ENCODE measurements at regions not wholly inside any gene's neighbourhood (a gene's known extent, or its start where the extent isn't known, plus 50 kb on each side); places are given as distances from the start of the nearest gene placed in this dataset.
"Not testable (repeated sequence)": the region's sequence is repeated elsewhere in the genome, so short reads cannot be mapped to it uniquely, and the experiment has no call there.

DNA sequence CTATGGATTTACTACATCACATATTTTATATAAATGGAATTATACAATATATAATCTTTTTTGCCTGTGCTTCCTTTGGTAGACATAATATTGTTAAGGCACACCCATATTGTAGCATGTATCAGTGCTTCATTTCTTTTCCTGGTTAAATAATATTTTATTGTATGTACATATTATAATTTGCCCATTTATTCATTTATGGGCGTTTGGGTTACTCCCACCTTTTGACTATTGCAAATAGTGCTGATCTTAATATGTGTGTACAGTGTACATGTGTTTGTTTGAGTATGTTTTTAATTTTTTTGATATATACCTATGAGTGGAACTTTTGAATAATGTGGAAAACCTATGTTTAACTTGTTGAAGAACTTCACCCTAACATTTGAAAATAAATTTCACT is 804.2 kb downstream of the DHX35 start:
- no peak for DNase-seq (ENCODE audit: low spot score)

- no peak for DNase-seq (ENCODE audit: low spot score)
Observed at GRCh38 chr20:39762716-39763115, 800.6 kb downstream of the DHX35 start.

GRCh38 chr20:39758876-39759275 is 796.7 kb downstream of the DHX35 start:
- no peak for DNase-seq (ENCODE audit: low spot score)

GRCh38 chr20:39756828-39757227 is 794.7 kb downstream of the DHX35 start:
- no peak for DNase-seq (ENCODE audit: low spot score)

- DNase-seq (ENCODE audit: low spot score) = no peak
Observed at GRCh38 chr20:39756369-39756768, 794.2 kb downstream of the DHX35 start.

DNA sequence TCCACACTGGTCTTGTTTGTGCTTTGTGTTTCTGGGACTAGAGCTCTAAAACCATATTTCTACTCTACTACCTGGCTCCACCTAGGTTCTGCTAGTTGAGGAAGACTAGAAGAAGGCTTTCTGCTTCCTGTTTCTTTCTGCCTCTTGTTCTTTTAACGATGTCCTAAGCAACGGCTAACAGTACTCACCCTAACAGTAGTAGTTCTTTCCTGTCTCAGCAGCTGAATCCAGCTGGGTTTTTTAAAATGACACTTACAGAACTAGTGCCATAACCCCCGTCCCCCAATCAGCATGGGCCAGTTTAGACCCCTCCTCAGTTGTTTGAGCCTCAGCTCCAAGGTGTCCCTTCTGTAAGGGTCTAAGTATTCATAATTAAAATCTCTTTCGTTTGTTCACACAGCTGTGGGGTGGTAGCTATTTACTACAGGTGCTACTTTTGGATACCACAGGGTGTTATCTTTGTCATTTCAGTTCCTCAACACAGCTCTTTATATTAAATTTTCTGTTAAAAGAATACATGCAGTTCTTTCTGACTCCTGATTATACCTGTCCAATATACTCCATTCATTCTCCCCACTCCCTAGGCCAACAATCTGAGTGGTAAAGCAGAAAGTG is 790.2 kb downstream of the DHX35 start:
- DNase-seq (ENCODE audit: low spot score) = no peak

DNA sequence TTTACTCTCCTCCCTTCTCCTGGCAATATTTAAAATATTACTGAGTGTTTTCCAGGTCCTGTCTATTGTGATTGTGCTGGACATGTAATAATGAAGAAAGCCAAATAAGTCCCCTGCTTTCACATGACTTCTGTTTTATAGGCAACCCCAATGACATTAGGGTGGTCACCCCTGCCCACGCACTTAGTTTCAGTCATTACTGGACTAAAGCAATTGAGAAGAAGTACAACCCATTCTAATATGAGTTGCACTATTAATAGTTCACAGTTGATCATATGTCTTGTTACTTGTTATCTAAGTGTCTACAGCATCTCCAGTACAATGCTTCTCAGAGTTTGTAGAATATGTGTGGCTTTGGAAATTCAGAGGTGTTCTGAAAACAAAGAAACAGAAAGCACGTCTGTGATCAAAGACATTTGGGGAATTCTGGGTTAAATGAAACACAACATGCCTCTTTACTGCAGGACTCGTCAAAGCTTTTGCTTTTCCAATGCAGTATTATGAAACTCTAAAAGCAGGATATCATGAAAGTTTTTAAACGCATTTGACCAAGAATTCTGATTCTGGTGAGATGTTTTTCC is 789.5 kb downstream of the DHX35 start:
- DNase-seq (ENCODE audit: low spot score) = no peak

GRCh38 chr20:39745380-39745779 is 783.2 kb downstream of the DHX35 start:
- DNase-seq (ENCODE audit: low spot score) = no peak

- no peak for DNase-seq (ENCODE audit: low spot score)
Observed at GRCh38 chr20:39738651-39739050, 776.5 kb downstream of the DHX35 start.

DNA sequence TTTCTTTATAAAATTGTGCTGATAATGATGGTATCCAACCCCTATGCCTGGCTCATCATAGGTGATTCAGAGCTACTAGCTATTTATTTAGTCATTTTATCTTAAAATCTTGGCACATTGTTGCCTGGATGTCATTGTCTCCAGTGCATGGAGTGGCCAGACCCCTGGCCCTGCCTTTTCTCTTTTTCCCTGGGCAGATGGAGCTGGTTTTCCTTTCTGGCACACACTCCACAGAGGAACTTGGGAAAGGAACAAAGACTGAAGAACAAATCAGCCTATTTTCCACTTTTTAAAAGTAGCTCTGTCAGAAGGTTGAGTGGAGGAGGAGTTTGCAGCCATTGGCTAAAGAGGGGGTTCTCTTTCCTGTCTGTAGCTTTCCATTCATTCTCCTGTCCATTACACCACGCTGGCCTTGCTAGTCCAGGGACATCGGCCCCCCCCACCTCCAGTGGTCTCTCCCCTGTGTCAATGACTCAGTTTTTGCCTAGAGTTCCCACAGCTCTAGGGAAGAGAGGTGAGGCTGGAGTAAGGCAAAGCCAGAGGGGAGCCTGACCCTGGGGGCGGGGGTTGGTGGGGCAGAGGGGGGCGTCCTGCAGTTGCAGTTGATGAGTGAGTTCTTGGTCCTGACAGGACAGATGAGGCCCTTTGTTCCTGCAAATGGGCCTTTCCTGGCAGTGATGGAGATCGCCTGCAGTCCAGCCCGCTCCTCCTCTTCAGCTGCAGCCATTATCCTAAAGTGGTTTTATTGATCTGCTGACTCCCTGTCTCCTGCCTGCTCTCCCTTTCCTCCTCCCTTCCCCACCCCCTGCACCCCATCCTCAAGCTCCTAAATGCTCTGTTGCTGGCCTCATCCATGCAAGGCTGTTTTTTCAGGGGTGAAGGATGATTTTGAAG is 774.5 kb downstream of the DHX35 start:
- no peak for DNase-seq (ENCODE audit: low spot score)

- not testable (repeated sequence) for DNase-seq (ENCODE audit: low spot score)
Observed at GRCh38 chr20:39725513-39725912, 763.4 kb downstream of the DHX35 start.

- no peak for DNase-seq (ENCODE audit: low spot score)
Observed at GRCh38 chr20:39719293-39719692, 757.1 kb downstream of the DHX35 start.

DNA sequence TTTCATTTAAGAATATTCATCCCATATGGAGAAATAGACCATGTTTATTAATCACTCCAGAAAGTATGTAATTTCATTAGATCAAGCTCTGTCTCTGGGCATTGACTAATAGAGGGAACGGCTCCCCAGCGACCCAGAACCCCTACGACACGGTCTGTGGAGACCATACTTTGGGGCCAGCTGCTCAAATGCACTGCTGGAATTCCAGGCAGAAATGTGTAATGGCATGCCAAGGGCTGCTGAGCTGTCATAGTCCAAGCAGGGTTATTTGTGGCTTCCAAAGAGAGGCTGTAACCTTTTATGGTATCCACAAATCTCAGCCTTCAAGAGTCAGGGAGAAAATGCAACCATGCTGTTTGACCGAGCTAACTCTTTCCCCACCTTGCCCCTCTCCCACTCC is 755.8 kb downstream of the DHX35 start:
- no peak for DNase-seq (ENCODE audit: low spot score)

GRCh38 chr20:39716796-39717341 is 754.7 kb downstream of the DHX35 start:
- no peak for DNase-seq (ENCODE audit: low spot score)

DNA sequence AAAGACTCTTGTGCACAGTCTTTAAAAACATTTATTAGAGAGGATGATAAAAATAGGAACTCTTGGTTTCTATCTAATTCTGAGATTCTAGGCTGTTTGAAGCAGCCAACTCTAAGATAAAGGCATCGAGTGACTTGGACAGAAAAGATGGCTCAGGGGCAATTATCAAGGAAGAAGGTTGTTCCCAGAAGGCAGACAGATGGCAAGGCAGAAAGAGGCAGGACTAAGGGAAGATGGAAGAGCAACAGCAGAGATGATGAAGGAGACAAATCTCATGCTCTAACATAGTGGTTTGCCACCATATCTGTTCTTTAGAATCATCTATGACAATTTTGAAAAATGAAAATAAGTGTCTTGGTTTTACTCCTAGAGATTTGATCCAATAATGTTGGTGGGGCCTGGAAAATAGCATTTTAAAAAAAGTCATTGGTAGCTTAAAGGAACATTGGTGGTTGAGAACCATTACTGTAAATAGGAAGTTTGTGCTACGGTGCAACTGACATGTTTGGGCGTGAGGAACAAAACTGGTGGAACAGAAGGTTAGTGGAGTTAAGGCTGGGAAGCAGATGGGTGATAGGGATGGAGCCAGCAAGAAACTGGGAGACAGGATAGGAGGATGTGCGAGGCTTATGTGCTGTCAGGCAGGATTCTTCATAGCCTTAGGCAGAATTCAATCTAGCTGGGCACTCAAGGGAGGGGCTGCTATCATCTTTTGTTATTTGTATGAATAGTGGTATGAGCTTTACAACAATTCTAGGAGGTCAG is 751.1 kb downstream of the DHX35 start:
- DNase-seq (ENCODE audit: low spot score) = no peak

- DNase-seq (ENCODE audit: low spot score) = no peak
Observed at GRCh38 chr20:39706184-39706663, 744.1 kb downstream of the DHX35 start.

DNA sequence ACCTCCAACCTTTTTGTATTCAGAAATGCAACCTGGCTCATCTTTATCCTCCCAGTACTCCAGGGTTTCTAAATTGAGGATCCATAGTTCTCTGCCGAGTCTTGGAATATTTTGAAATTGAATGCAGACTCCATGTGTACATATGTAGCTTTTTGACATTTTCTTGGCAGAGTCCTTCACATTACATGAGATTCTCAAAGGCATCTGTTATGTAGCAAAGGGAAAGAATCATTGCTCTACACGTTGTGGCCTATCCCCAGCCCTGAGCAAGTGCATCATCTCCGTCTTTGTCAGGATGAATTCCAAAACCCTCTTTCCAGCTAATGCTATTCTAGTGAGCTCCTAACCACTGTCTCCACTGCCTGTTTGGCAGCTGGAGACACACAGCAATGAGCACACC is 742.9 kb downstream of the DHX35 start:
- no peak for DNase-seq (ENCODE audit: low spot score)

- not testable (repeated sequence) for DNase-seq (ENCODE audit: low spot score)
Observed at GRCh38 chr20:39703357-39703756, 741.2 kb downstream of the DHX35 start.

DNA sequence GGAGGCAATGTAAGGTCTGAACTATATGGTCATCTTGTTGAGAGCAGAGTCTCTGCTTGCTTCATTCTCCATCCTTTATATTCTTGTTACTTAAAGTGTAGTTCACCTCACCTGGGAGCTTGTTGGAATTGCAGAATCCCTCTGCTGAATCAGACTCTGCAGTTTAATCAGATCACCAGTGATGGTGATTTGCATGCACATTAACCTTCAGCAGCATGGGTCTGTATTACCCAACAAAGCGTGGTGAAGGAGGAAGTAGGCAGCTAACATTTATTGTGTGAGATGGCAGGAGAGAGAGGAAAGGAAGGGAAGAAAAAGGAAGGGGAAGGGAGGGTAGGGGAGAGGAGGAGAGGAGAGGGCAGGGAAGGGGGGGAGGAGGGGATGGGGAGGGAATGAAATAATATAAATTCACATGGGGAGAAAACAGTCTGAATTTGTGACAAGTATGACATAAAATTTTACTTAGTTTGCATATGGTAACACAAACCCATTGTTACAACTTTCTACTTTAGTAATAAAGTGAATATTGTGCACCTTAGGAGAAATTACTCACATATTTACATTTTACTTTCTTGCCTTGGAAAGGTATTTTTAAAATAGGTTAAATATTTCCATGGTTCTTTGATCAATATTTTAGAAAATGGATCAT is 740.7 kb downstream of the DHX35 start:
- DNase-seq (ENCODE audit: low spot score) = no peak

GRCh38 chr20:39700528-39700927 is 738.4 kb downstream of the DHX35 start:
- DNase-seq (ENCODE audit: low spot score) = no peak

GRCh38 chr20:39699166-39699725 is 737.1 kb downstream of the DHX35 start:
- no peak for DNase-seq (ENCODE audit: low spot score)

Data from LoVo (cell line).